GM12865 (cell line): ENCODE measurements at regions not wholly inside any gene's neighbourhood (a gene's known extent, or its start where the extent isn't known, plus 50 kb on each side); places are given as distances from the start of the nearest gene placed in this dataset.

Experiments
- DNase-seq: peaks from one replicate; pipeline ENCODE4 v3.0.0; 2010; ENCODE audit warnings: low read depth
- H3K4me3 ChIP-seq: 2 replicates; pipeline ENCODE4 v1.5.1; 2011; ENCODE audit warnings: mild to moderate bottlenecking, low read depth, low read length, control low read depth
- CTCF ChIP-seq: IDR thresholded peaks from 2 replicates; pipeline ENCODE4 v1.5.1; 2011; ENCODE audit warnings: low read length, control low read depth, low read depth, inconsistent platforms; ENCODE audit not compliant: insufficient read depth; ENCODE audit errors: missing control alignments

DNA sequence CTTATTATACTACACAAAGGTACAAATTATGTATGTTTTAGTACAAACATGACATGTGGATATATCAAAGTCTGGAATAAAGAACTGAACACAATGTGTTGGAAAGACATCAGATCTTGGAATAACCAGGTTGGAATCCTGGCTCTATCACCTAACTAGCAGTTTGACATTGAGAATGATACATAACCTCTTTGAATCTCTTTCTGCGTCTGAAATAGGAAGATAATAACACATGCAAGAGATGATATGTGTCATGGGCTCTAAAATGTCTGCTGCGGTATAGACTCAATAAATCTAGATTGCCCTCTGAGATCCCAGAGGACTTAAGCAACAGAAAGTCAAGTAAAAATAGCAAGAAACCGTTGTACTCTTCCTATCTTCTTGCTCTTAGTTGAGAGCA lies 66.8 kb upstream of the CCN2 start:
- TF ChIP-seq CTCF, result no peak
- no peak overlapping the region for H3K4me3 ChIP-seq
- no peak for DNase-seq

DNA sequence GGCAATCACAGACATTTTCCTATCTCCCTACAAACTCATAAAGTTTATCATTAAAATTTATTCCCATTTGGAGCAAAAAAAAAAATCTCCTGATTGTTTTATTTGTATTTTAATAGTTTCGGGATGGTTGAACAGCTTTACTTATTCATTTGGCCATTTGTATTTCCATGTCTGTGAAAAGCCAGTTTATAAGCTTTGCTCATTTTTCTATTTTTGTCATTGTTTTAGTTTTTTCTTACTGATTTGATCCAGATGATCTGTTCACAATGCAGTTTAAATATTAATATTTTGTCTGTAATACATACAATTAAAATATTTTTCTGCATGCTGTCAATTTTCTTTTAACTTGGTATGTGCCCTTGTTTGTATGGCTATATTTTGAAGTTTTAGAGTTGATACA lies 65.2 kb upstream of the CCN2 start:
- DNase-seq, result no peak
- TF ChIP-seq CTCF, result no peak
- no peak overlapping the region for H3K4me3 ChIP-seq

DNA sequence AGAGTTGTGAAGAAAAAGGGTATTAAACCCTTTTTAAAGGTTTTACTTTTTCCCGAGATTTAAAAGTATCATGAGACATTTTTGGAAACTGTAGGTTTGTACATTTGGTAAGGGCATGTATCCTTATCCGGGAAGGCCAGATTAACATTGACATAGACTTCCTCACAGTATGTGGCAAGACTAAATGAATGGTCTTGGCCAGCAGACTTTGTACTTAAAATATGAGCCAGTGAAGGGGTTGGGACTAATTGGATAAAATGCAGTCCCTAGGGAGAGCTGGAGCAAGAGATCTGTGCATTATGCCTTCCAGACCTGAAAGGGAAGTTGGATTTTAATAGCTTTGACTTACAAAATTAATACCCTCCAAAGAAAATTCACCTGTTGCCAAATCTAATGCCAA lies 60.4 kb upstream of the CCN2 start:
- no peak for TF ChIP-seq CTCF
- no peak for DNase-seq
- H3K4me3 ChIP-seq, result no peak overlapping the region

DNA sequence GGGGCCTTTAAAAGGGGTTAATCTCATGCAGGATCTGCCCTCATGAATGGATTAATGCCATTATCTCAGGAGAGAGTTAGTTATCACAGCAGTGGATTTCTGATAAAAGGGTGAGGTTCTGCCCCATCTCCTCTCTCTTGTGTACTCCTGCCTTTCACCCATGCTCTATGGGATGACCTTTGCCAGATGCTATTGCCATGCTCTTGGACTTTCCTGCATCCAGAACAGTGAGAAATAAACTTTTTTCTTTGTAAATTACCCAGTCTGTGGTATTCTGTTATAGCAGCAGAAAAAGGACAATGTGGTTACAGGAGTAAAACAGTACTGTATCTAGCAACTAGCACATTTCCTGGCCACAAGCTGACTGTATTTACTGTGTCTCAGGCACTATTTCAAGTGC lies 58.0 kb upstream of the CCN2 start:
- TF ChIP-seq CTCF, result no peak
- no peak overlapping the region for H3K4me3 ChIP-seq
- DNase-seq, result no peak

GRCh38 chr6:132007474-132008190 lies 56.5 kb upstream of the CCN2 start:
- H3K4me3 ChIP-seq, result no peak overlapping the region
- no peak for TF ChIP-seq CTCF
- no peak for DNase-seq

DNA sequence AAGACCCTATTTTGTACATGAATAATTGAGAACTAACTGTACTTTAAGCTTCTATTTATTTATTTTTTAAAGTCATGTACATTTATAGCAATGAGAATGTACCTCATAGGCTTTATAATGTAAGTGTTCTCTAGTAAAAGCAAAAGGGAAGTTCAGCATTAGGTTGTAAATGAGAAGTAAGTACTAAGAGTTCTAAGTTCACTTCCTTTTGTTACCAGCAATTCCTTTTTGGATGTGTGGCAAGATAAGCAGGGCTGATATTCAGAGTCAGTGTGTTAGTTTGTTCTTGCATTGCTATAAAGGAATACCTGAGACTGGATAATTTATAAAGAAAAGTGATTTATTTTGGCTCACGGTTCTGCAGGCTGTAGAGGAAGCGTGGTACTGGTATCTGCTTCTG lies 54.0 kb upstream of the CCN2 start:
- TF ChIP-seq CTCF, result no peak
- no peak overlapping the region for H3K4me3 ChIP-seq
- DNase-seq, result no peak

DNA sequence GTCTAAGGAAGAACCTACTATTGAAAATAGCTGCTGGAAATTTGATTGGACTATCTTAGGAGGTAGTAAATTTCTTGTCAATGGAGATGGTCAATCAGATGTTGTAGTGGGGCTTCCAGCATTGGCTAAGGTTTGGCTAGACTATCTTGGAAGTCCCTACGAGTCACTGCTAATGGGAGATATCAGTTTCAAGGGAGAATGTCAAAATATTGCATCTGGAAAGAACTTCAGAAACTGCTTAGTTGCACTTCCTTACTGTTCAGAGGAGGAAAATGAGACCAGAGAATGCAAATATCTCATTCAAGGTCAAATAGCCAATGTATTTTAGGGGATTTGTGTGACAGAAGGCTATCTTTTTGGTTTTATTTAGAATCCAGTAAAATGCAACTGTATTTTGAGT lies 53.5 kb upstream of the CCN2 start:
- no peak for DNase-seq
- H3K4me3 ChIP-seq, result no peak overlapping the region
- no peak for TF ChIP-seq CTCF
